Non-pigmented ciliary epithelial cell (primary cell): ENCODE measurements at regions not wholly inside any gene's neighbourhood (a gene's known extent, or its start where the extent isn't known, plus 50 kb on each side); places are given as distances from the start of the nearest gene placed in this dataset.

Experiments
- DNase-seq: peaks from one replicate; pipeline ENCODE4 v3.0.0-alpha.2; 2010; ENCODE audit warnings: low read depth

DNA sequence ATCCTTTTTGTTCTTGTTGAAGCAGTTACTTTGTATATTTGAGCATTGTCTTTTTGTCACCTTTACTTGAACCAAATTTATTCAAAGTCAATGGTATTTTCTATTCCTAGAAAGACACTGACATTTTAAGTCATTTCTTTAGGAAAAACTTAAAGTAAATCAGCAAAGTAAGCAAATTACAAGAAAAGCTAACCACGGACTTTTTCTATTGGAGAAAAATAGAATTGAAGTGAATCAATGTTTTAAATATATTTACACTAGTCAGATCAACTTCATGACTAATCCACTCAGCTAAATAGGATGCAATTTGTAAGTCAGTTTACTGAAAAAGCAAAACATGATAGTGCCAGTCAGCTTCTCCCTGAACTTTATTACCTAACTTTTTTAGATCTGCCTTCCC is 733.8 kb upstream of the ALCAM start:
- DNase-seq, result no peak

DNA sequence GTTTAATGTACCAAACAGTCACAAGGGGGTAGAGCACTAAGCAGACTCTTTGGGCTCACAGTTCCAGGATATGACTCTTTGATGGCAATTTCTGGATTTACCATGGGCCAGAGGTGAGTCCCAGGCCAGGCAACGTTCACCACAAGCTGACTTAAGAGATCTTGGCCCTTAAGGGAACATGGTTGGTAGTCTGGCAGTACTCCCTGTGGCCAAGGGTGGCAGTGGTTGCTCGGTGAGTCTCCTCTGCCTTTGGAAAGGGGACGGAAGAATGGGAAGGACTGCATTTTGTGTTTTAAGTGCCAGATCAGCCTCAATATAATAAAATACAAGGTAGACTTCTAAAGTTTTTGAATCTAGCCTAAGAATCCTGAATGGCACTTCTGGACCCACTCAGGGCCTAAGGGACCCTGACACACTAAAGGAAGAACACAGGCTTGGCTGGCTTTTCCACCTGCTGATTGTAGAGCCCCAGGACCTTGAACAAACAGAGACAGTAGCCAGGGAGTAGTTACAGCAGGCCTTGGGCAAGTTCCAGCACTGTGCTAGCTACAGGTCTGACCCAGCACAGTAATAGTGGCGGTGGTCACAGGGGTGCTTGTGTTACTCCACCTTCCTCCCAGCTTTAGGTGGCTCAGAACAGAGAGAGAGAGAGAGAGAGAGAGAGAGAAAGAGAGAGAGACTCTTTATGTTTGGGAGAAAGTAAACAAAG is 730.7 kb upstream of the ALCAM start:
- no peak for DNase-seq

DNA sequence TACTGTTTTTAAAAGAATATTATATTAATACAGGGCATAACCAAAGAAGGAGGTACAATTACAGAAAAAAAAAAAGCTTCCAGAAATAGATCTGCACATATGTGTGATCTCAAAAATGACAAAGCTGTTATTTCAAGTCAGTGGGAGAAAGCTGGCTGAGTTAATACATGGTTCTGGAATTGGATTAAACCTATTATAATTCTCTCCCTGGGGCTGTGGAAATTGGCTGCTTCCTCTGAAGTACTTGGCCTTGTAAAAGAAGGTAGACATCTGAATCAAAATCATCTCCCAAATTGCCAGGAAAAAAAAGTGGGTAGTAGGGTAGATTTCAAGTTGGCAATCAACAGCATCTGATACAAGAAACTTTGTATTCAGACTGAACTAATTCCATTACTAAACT is 723.9 kb upstream of the ALCAM start:
- DNase-seq, result no peak

DNA sequence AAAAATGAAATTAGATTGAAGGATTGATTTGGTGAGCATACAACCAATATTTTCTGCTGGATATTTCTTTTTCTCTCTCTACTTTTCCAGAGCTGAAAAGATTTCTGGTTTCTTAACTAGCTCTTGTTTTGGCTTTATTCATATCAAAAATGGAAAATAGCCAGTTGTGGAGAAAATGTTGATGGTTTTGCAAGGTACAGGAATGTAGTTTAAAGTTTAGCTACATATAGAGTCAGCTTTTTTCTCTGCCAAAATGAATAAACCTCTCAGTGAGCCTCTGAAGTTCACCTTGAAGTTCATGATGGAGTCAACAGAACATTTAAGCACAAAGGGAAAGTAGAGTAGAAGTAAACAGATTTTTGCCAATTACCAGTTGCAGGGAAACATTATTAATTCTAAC is 720.5 kb upstream of the ALCAM start:
- DNase-seq, result no peak

DNA sequence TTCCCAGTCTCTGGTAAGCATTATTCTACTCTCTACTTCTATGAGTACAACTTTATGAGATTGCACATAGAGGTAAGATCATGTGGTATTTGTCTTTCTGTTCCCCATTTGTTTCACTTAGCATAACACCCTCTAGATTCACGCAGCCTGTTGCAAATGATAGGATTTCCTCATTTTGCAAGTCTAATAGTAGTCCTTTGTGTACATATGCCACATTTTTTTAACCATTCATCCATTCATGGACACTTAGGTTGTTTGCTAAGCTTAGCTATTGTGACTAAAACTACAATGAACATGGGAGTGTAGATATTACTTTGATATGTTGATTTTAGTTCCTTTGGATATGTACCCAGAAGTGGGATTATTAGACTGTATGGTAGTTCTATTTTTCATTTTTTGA is 717.9 kb upstream of the ALCAM start:
- DNase-seq, result no peak

DNA sequence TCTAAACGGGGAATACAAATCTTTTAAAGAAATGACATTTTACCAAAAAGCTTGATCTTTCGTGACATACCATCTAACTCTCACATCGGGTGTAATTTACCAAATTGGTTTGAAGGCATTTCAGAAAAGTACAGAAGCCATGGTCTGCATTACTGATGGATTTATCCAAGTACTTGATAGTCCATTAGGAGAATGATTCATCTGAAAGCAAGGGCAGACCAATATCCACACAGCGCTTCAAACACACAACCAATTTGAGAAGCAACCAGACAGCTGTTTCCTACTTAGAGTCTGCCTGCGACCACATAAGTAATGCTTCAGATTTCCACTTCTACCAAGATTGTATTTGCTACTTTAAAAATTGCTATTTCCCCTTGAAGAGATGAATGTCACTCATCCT is 697.6 kb upstream of the ALCAM start:
- no peak for DNase-seq

DNA sequence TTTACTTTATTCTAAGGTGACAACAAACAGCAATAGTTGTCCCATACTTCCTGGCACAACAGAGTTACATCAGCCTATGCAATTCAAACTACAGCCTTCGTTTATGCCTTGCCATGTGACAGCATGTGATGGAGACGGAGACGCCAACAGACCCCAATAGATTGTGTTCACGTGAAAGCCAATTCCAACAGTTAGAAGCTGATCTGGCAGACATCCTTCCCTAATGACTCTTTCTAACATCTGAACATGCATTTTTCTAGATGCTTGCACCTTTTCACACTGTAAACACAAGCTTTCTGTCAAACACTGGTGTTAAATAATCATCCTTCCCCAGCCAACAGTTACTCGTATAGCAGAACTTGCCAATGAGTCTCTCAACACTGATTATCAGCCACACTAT is 694.4 kb upstream of the ALCAM start:
- no peak for DNase-seq

DNA sequence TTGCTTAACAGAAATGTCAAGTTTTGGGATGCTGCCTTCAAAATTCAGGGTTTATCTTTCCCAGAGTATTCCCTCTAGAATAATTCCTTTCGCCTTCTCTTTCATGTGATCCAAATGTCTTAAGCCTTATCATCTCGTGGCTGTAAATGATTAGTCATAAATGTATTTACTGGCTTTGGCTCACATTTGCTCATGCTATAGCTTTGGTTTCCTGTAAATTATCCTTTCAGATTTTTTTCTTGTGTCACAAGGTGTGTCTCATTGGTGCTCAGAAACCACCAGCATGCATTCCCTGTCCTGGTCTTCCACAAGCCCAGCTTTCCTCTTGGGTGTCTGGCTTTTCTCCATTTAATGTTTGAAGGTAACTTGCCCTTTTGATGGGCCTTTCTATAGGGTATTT is 692.7 kb upstream of the ALCAM start:
- no peak for DNase-seq

DNA sequence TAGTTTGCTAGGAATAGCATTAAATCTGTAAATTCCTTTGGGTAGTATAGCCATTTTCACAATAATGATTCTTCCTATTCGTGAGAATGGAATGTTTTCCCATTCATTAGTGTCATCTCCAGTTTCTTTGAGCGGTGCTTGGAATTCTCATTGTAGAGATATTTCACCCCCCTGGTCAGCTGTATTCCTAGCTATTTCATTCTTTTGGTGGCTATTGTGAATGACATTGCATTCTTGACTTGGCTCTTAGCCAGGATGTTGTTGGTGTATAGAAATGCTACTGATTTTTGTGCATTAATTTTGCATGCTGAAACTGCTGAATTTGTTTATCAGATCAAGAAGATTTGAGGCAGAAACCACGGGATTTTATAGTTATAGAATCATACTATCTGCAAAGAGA is 690.5 kb upstream of the ALCAM start:
- no peak for DNase-seq

DNA sequence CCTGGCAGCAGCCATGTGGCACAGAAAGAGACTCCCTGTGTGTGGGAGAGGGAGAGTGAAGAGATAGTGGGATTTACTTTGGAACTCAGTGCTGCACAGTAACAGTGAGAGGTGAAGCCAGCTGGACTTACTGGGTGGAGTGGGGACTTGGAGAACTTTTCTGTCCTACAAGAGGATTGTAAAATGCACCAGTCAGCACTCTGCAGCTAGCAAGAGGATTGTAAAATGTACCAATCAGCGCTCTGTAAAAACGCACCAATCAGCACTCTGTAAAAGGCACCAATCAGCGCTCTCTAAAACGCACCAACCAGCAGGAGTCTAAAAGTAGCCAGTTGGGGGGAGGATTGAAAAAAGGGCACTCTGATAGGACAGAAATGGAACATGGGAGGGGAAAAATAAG is 688.8 kb upstream of the ALCAM start:
- DNase-seq, result no peak

DNA sequence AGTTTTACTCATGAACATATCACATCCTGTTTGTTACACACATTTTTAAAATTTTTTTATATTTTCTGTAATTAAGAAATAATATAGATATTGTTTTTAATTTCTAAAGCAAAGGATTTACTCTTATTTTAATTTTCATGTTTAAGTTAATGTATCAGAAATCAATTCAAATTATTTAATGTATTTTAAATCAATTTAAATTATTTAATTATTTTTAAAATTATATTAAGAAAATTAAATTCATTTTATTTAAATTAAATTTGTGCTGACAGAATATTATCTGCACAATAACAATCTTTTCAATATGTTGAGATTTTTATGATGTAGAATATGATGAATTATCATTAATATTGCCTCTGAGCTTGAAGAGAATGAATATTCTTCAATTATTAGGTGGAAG is 681.2 kb upstream of the ALCAM start:
- no peak for DNase-seq

DNA sequence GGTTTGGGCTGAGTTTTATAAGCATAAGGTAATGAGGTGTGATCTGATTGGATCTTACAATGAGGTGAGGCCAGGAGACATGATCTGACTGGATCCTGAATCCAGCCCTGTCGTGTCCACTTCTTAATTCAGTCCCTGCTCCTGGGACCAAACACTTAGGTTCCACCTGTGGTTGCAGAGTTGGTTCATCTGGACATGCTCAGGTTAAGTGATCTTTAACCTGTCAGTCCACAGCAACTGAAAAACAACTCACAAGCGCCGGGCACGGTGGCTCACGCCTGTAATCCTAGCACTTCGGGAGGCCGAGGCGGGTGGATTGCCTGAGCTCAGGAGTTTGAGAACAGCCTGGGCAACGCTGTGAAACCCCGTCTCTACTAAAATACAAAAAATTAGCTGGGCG is 679.3 kb upstream of the ALCAM start:
- no peak for DNase-seq

DNA sequence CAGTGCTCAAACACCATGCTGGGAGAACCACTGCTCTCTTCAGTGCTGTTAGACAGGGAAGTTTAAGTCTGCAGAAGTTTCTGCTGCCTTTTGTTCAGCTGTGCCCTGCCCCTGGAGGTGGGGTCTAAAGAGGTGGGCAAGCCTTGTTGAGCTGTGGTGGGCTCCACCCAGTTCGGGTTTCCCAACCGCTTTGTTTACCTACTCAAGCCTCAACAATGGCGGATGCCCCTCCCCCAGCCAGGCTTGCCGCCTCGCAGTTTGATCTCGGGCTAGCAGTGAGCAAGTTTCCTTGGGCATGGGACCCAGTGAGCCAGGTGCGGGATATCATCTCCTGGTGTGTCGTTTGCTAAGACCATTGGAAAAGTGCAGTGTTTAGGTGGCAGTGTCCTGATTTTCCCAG is 670.2 kb upstream of the ALCAM start:
- no peak for DNase-seq

DNA sequence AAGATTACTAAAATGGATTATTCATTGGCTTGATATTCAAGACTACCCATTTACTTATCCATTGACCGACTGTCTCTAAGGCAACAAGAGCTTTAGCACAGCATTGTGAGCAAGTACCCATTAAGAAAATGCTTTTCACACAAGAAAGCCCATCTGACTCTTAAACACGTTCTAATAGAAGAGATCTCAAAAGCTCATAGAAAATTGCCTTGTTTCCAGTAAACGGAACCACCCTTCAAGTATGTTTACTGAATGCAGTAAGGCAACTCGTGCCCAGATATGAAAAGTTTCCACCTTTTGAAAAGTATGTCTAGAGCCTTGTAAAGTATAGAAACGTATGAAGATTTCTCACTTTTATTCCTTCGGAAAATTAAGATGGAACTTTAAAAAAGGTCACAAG is 655.3 kb upstream of the ALCAM start:
- DNase-seq, result no peak

DNA sequence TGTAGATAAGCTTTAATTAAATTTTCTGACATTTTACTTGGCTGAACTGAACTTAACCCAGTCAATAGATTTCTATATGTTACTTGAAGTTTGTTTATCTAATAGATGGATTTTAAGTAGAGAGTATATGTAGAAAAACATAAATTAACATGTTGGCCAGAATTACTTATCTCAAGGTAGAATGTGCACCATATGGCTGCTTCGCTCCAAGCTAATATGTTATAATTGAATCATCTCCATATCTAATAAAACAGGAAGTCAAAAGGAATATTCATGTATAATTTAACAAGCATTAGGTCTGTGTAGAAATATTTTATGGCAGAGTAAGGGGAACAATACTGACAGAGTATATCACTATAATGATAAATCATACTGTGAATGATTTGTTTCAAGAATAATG is 650.7 kb upstream of the ALCAM start:
- no peak for DNase-seq

DNA sequence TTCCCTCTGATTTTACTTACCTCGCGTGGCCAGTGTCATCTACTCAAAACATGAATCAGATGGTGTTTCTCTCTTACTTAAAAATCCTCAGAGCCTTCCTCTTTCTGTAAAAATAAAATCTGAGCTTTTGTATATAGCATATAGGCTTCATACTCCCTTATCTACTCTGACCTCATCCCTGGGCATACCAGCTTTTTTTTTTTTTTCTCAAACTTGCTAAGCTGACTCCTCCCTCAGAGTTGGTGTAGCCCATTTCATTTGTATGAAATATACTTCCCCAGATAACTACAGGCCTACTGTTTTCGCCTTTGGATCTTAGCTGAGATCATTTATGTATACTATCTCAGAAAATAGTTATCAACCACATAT is 648.9 kb upstream of the ALCAM start:
- no peak for DNase-seq

DNA sequence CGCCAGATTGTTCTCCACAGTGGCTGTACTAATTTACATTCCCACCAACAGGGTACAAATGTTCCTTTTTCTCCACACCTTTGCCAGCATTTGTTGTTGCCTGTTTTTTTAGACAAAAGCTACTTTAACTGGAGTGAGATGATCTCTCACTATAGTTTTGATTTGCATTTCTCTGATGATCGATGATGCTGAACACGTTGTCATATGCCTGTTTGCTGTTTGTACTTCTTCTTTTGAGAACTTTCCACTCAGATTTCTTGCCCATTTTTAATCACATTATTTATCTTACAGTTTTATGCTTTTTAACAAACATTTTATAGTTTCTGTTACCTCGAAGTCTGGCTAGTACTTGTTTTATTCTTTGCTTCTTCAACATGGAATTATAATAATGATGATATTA is 643.7 kb upstream of the ALCAM start:
- DNase-seq, result no peak

DNA sequence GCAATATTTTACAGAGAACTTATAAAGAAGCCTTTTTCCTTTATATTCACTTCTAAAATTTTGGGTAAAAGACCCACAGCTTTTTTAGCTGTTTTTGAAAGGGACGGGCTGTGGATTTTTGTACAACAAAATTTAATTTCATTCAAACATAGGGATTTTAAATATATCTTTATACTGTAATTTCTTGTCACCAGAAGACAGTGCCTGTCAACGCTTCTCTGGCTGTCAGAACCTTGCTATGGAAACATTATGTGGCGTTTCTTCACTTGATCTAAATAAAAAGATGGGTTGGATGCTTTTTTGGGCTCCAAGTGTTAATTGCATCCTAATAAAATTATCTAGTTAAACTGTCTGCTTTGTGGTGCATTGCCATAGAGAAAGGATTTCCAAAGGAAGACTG is 635.6 kb upstream of the ALCAM start:
- DNase-seq, result no peak

DNA sequence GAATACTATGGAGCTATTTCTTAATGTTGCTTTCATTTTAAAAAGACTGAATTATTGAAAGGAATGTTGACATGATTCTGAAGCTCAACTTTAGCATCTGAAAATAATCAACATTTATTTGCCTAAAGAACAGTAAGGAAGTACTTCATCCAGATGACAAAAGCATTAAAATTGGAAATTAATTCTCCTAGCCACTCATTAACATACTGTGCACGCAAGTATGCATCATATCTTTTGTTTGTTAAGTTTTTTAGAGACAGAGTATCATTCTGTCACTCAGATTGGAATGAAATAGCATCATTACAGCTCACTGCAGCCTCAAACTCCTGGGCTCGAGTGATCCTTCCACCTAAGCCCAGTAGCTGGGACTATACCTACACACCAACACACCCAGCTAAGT is 632.1 kb upstream of the ALCAM start:
- DNase-seq, result no peak

DNA sequence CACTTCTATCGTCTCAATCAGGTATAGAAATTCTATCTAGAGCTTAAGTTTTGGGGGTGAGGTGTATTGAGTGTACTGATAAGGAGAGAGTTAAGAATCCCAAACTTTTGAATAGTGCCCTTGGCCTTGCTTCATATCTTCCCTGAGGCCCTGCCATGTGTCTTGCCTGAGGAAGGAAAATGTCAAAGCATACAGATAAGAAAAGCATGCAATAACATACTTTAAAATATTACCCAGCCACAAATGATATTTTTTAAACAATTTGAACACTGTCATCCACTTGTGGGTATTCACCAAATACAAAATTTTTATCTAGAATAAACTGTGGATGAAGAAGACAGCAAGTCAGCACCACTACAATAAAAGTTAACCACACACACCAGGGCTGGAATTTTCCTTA is 631.0 kb upstream of the ALCAM start:
- DNase-seq, result no peak

DNA sequence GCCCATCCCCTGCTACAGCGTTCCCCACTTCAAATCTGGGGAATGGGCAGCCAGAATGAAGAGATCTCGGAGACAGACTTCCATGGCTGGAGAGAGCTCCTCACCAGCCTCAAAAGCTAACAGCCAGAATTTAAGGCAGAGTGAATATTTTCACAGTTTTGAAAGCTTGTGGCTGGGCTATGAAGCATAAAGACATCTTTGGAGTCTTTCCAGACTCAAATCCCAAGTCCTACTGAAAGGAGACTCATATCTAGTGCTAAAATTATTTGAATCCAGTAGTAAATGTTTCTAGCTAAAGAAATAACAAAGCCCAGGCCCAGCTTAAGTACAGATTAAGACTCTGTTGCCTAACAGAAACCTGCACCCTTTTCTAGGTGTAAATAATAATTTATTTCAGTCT is 628.4 kb upstream of the ALCAM start:
- no peak for DNase-seq

DNA sequence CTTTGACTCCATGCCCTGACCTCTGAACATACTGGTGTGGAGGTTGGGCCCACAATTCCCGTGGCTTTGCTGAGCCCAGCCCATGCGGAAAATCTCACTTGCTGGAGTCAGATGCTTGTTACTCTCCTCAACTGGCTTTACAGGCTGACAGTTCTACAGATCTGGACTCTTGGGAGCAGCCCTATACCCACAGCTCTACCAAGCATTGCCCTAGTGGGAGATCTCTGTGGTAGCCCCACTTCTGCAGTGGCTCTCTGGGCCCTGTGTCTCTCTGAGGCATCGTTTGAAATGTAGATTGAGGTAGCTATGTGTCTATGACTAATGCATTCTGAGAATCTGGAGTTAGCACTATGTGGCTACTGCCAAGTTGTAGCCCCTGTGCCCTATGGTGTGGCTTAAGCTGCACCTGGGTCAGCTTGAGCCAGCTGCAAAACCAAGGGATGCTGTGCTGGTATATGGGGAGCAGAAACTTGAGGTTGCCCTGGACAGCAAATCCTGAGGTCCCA is 625.8 kb upstream of the ALCAM start:
- DNase-seq, result no peak

DNA sequence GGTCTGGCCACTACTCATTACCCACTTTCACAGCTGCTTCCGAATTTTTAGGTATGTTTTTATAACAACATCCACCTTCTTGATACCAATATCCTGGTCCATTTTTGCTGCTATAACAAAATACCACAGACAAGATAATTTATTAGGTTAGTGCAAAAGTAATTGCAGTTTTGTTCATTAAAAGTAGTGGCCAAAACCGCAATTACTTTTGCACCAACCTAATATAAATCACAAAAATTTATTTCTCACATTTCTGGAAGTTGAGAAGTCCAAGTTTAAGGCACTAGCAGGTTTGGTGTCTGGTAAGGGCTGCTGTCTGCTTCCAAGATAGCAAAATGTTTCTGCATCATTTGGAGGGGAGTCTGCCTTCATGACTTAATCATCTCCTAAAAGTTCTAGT is 624.7 kb upstream of the ALCAM start:
- no peak for DNase-seq

DNA sequence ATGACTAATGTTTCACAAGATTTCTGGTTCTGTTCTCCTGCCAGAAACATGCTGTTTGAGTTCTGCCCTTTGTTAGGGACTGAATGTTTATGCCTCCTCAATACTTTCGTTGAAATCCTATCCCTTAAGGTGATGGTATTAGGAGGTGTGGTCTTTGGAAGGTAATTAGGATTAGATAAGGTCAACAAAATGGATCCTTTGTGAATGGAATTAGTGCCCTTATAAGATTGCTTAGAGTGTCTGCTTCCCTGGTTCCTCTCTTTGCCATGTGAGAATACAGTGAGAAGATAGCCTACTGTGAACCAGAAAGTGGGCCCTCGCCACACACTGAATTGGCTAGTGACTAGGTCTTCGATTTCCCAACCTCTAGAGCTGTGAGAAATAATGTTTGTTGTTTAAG is 621.4 kb upstream of the ALCAM start:
- DNase-seq, result no peak

DNA sequence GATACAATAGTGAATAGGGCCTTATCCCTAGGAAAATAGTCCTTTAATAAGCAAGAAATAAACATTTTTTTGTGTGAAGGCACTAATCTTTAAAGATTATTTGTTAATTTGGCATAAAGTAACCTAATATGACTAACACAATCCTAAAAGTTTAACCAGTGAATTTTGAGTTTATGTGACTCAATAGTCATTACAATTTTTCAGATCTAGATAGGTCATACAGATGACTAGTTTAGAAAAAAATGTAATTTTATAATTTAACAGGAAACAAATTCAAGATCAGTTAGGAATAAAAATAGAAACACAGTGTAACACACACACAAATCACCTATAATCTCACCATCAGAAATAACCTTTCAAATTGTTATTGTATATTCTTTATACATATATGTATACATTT is 620.7 kb upstream of the ALCAM start:
- DNase-seq, result no peak
